ENCODE measurements at regions not wholly inside any gene's neighbourhood (a gene's known extent, or its start where the extent isn't known, plus 50 kb on each side); places are given as distances from the start of the nearest gene placed in this dataset.
"Not testable (repeated sequence)": the region's sequence is repeated elsewhere in the genome, so short reads cannot be mapped to it uniquely, and the experiment has no call there.

DNA sequence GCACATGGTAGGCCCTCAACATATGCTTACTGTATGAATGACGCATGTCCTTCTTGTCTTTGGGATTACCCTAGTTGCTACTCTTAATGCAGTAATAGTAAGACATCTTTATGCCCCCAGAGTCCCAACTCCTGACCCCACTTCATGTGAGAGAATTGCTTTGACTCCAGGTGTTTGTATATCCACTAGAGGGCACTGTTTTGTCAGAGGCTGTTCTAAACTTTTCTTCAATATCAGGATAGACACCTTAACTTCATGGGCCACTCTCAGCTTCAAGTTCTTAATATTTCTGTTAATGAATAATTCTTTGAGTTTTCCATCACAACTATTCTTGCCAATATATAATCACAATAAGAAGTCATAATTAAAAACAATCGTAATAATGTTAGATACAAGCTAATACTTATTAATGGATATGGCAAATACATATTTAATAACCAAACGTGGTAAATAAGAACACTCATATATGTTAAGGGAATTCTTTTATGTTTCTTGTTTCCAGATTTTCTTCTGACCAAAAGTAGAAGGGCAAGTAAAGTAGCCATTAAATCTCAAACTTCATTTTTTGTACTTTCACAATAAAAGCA lies 337.2 kb upstream of the DNAJC19 start:
- no peaks in the 10 kb centered on the region for H3K36me3 ChIP-seq (ENCODE audit: control insufficient read depth in 3 of 3, insufficient read depth in 2 of 3, low read depth in 1 of 3, low read length in 3 of 3)
- H3K9me3 ChIP-seq (ENCODE audit: control insufficient read depth in 2 of 2, insufficient read depth in 1 of 2, low read depth in 1 of 2, low read length in 1 of 2) = no peaks in the 10 kb centered on the region
- no peaks in the 10 kb centered on the region for H3K4me1 ChIP-seq (ENCODE audit: control insufficient read depth in 3 of 3, insufficient read depth in 2 of 3, low read depth in 1 of 3, low read length in 2 of 3)
- 30 to 42% (median 36%) methylated on average over 3 of the region's 3 CpGs for WGBS, 3 donors
- H3K27me3 ChIP-seq (ENCODE audit: control insufficient read depth in 3 of 3, insufficient read depth in 3 of 3, low read length in 3 of 3) = no peaks in the 10 kb centered on the region
- peak; percentile 47 for FAIRE-seq
- H3K4me3 ChIP-seq (ENCODE audit: low read depth in 1 of 3, low read length in 3 of 3) = no peak overlapping the region
- peak; percentile 24 to 28 for DNase-seq
- H3K27ac ChIP-seq (ENCODE audit: low read depth in 1 of 3, low read length in 2 of 3) = no peak overlapping the region

DNA sequence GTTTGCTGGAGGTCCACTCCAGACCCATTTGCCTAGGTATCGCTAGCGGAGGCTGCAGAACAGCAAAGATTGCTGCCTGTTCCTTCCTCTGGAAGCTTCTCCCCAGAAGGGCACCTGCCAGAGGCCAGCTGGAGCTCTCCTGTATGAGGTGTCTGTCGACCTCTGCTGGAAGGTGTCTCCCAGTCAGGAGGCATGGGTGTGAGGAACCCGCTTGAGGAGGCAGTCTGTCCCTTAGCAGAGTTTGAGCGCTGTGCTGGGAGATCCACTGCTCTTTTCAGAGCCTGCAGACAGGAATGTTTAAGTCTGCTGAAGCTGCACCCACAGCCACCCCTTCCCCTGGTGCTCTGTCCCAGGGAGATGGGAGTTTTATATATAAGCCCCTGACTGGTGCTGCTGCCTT lies 335.0 kb upstream of the DNAJC19 start:
- FAIRE-seq; H3K27me3 ChIP-seq (ENCODE audit: control insufficient read depth in 3 of 3, insufficient read depth in 3 of 3, low read length in 3 of 3); H3K4me3 ChIP-seq (ENCODE audit: low read depth in 1 of 3, low read length in 3 of 3); H3K27ac ChIP-seq (ENCODE audit: low read depth in 1 of 3, low read length in 2 of 3); DNase-seq; H3K9me3 ChIP-seq (ENCODE audit: control insufficient read depth in 2 of 2, insufficient read depth in 1 of 2, low read depth in 1 of 2, low read length in 1 of 2); H3K4me1 ChIP-seq (ENCODE audit: control insufficient read depth in 3 of 3, insufficient read depth in 2 of 3, low read depth in 1 of 3, low read length in 2 of 3); H3K36me3 ChIP-seq (ENCODE audit: control insufficient read depth in 3 of 3, insufficient read depth in 2 of 3, low read depth in 1 of 3, low read length in 3 of 3): not testable (repeated sequence)
- 72 to 81% (median 78%) methylated on average over 5 of the region's 5 CpGs for WGBS, 3 donors

GRCh38 chr3:181318321-181318720 lies 328.8 kb upstream of the DNAJC19 start:
- no peaks in the 10 kb centered on the region for H3K36me3 ChIP-seq (ENCODE audit: control insufficient read depth in 3 of 3, insufficient read depth in 2 of 3, low read depth in 1 of 3, low read length in 3 of 3)
- no peak for FAIRE-seq

GRCh38 chr3:181317508-181317907 lies 328.0 kb upstream of the DNAJC19 start:
- Histone ChIP-seq H3K27me3 (ENCODE audit: control insufficient read depth in 3 of 3, insufficient read depth in 3 of 3, low read length in 3 of 3) (no peaks in the 10 kb centered on the region), H3K27ac (ENCODE audit: low read depth in 1 of 3, low read length in 2 of 3) (no peak overlapping the region), H3K36me3 (ENCODE audit: control insufficient read depth in 3 of 3, insufficient read depth in 2 of 3, low read depth in 1 of 3, low read length in 3 of 3) (no peaks in the 10 kb centered on the region), H3K4me1 (ENCODE audit: control insufficient read depth in 3 of 3, insufficient read depth in 2 of 3, low read depth in 1 of 3, low read length in 2 of 3) (no peaks in the 10 kb centered on the region), H3K4me3 (ENCODE audit: low read depth in 1 of 3, low read length in 3 of 3) (no peak overlapping the region), H3K9me3 (ENCODE audit: control insufficient read depth in 2 of 2, insufficient read depth in 1 of 2, low read depth in 1 of 2, low read length in 1 of 2) (no peaks in the 10 kb centered on the region)
- WGBS, 3 donors = 36 to 46% (median 44%) methylated on average over 3 of the region's 3 CpGs
- DNase-seq (no peak), FAIRE-seq (no peak)

More at GRCh38 chr3:181318321-181318720, 328.8 kb upstream of the DNAJC19 start:
- no peaks in the 10 kb centered on the region for H3K9me3 ChIP-seq (ENCODE audit: control insufficient read depth in 2 of 2, insufficient read depth in 1 of 2, low read depth in 1 of 2, low read length in 1 of 2)
- no peak overlapping the region for H3K4me3 ChIP-seq (ENCODE audit: low read depth in 1 of 3, low read length in 3 of 3)
- no peak for DNase-seq
- no peaks in the 10 kb centered on the region for H3K27me3 ChIP-seq (ENCODE audit: control insufficient read depth in 3 of 3, insufficient read depth in 3 of 3, low read length in 3 of 3)
- no peak overlapping the region for H3K27ac ChIP-seq (ENCODE audit: low read depth in 1 of 3, low read length in 2 of 3)
- H3K4me1 ChIP-seq (ENCODE audit: control insufficient read depth in 3 of 3, insufficient read depth in 2 of 3, low read depth in 1 of 3, low read length in 2 of 3) = no peaks in the 10 kb centered on the region

DNA sequence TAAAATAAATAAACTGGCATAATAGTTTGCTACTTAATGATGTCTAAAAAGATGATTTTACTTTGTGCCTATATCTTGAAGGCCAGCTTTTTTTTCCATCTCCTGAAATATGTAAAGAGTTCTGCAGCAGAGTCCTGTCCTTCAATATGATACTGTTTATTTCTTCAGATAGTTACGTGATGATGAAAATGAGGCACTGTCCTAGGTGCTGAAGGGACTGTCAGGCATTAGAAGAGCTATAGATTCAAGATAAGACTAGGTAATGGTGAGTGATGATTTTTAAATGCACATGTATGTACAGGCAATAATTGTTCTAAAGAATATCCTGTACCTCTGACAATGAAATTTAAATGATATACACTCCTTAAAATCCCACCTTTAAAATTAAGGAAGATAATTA lies 326.9 kb upstream of the DNAJC19 start:
- 7 to 8% (median 8%) methylated on average over 1 of the region's 1 CpG for WGBS, 3 donors
- H3K36me3 ChIP-seq (ENCODE audit: control insufficient read depth in 3 of 3, insufficient read depth in 2 of 3, low read depth in 1 of 3, low read length in 3 of 3) = no peaks in the 10 kb centered on the region
- DNase-seq = no peak
- no peaks in the 10 kb centered on the region for H3K4me1 ChIP-seq (ENCODE audit: control insufficient read depth in 3 of 3, insufficient read depth in 2 of 3, low read depth in 1 of 3, low read length in 2 of 3)
- no peaks in the 10 kb centered on the region for H3K9me3 ChIP-seq (ENCODE audit: control insufficient read depth in 2 of 2, insufficient read depth in 1 of 2, low read depth in 1 of 2, low read length in 1 of 2)
- H3K4me3 ChIP-seq (ENCODE audit: low read depth in 1 of 3, low read length in 3 of 3) = no peak overlapping the region
- H3K27me3 ChIP-seq (ENCODE audit: control insufficient read depth in 3 of 3, insufficient read depth in 3 of 3, low read length in 3 of 3) = no peaks in the 10 kb centered on the region
- H3K27ac ChIP-seq (ENCODE audit: low read depth in 1 of 3, low read length in 2 of 3) = no peak overlapping the region
- no peak for FAIRE-seq

- H3K27me3 ChIP-seq (ENCODE audit: control insufficient read depth in 3 of 3, insufficient read depth in 3 of 3, low read length in 3 of 3) = no peaks in the 10 kb centered on the region
- 19 to 26% (median 21%) methylated on average over 5 of the region's 5 CpGs for WGBS, 3 donors
- H3K27ac ChIP-seq (ENCODE audit: low read depth in 1 of 3, low read length in 2 of 3) = no peak overlapping the region
- no peaks in the 10 kb centered on the region for H3K36me3 ChIP-seq (ENCODE audit: control insufficient read depth in 3 of 3, insufficient read depth in 2 of 3, low read depth in 1 of 3, low read length in 3 of 3)
- FAIRE-seq (no peak), DNase-seq (no peak)
- H3K4me3 ChIP-seq (ENCODE audit: low read depth in 1 of 3, low read length in 3 of 3) = no peak overlapping the region
- no peaks in the 10 kb centered on the region for H3K9me3 ChIP-seq (ENCODE audit: control insufficient read depth in 2 of 2, insufficient read depth in 1 of 2, low read depth in 1 of 2, low read length in 1 of 2)
- no peaks in the 10 kb centered on the region for H3K4me1 ChIP-seq (ENCODE audit: control insufficient read depth in 3 of 3, insufficient read depth in 2 of 3, low read depth in 1 of 3, low read length in 2 of 3)
Observed at GRCh38 chr3:181313335-181313734, 323.8 kb upstream of the DNAJC19 start.

GRCh38 chr3:181311186-181311585 lies 321.6 kb upstream of the DNAJC19 start:
- DNase-seq = no peak
- Histone ChIP-seq H3K27ac (ENCODE audit: low read depth in 1 of 3, low read length in 2 of 3) (no peak overlapping the region), H3K4me3 (ENCODE audit: low read depth in 1 of 3, low read length in 3 of 3) (no peak overlapping the region), H3K4me1 (ENCODE audit: control insufficient read depth in 3 of 3, insufficient read depth in 2 of 3, low read depth in 1 of 3, low read length in 2 of 3) (no peaks in the 10 kb centered on the region), H3K36me3 (ENCODE audit: control insufficient read depth in 3 of 3, insufficient read depth in 2 of 3, low read depth in 1 of 3, low read length in 3 of 3) (no peaks in the 10 kb centered on the region), H3K27me3 (ENCODE audit: control insufficient read depth in 3 of 3, insufficient read depth in 3 of 3, low read length in 3 of 3) (no peaks in the 10 kb centered on the region), H3K9me3 (ENCODE audit: control insufficient read depth in 2 of 2, insufficient read depth in 1 of 2, low read depth in 1 of 2, low read length in 1 of 2) (no peaks in the 10 kb centered on the region)
- 19 to 41% (median 19%) methylated on average over 6 of the region's 6 CpGs for WGBS, 3 donors
- FAIRE-seq = no peak

GRCh38 chr3:181302960-181303359 lies 313.4 kb upstream of the DNAJC19 start:
- no peak overlapping the region for H3K4me3 ChIP-seq (ENCODE audit: low read depth in 1 of 3, low read length in 3 of 3)
- H3K27ac ChIP-seq (ENCODE audit: low read depth in 1 of 3, low read length in 2 of 3) = no peak overlapping the region
- H3K9me3 ChIP-seq (ENCODE audit: control insufficient read depth in 2 of 2, insufficient read depth in 1 of 2, low read depth in 1 of 2, low read length in 1 of 2) = no peaks in the 10 kb centered on the region
- H3K36me3 ChIP-seq (ENCODE audit: control insufficient read depth in 3 of 3, insufficient read depth in 2 of 3, low read depth in 1 of 3, low read length in 3 of 3) = no peaks in the 10 kb centered on the region
- H3K27me3 ChIP-seq (ENCODE audit: control insufficient read depth in 3 of 3, insufficient read depth in 3 of 3, low read length in 3 of 3) = no peaks in the 10 kb centered on the region
- no peak for FAIRE-seq
- DNase-seq = no peak
- no peaks in the 10 kb centered on the region for H3K4me1 ChIP-seq (ENCODE audit: control insufficient read depth in 3 of 3, insufficient read depth in 2 of 3, low read depth in 1 of 3, low read length in 2 of 3)
- 19 to 59% (median 48%) methylated on average over 2 of the region's 2 CpGs for WGBS, 3 donors

DNA sequence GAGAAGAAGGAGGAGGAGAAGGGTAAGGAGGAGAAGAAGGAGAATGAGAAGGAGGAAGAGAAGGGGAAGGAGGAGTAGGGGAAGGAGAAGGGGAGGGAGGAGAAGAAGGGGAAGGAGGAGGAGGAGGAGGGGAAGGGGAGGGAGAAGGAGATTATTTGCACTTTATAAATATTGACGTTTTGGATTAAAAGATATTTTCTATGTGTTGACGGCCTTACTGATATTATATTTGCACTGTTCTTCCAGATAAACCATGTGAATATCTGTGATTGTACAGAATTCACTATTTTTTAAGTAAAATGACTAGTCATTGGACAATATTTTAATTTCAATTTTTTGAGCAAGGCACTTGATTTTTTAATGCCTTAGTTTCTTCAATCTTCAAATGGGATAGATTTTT lies 310.5 kb upstream of the DNAJC19 start:
- H3K27me3 ChIP-seq (ENCODE audit: control insufficient read depth in 3 of 3, insufficient read depth in 3 of 3, low read length in 3 of 3) = no peaks in the 10 kb centered on the region
- no peak overlapping the region for H3K4me3 ChIP-seq (ENCODE audit: low read depth in 1 of 3, low read length in 3 of 3)
- WGBS, 3 donors = 20 to 53% (median 33%) methylated on average over 2 of the region's 2 CpGs
- no peak for DNase-seq
- FAIRE-seq = no peak
- H3K9me3 ChIP-seq (ENCODE audit: control insufficient read depth in 2 of 2, insufficient read depth in 1 of 2, low read depth in 1 of 2, low read length in 1 of 2) = no peaks in the 10 kb centered on the region
- H3K36me3 ChIP-seq (ENCODE audit: control insufficient read depth in 3 of 3, insufficient read depth in 2 of 3, low read depth in 1 of 3, low read length in 3 of 3) = no peaks in the 10 kb centered on the region
- no peaks in the 10 kb centered on the region for H3K4me1 ChIP-seq (ENCODE audit: control insufficient read depth in 3 of 3, insufficient read depth in 2 of 3, low read depth in 1 of 3, low read length in 2 of 3)
- H3K27ac ChIP-seq (ENCODE audit: low read depth in 1 of 3, low read length in 2 of 3) = no peak overlapping the region
